SK-N-SH (cell line): ENCODE measurements at regions not wholly inside any gene's neighbourhood (a gene's known extent, or its start where the extent isn't known, plus 50 kb on each side); places are given as distances from the start of the nearest gene placed in this dataset.

Source experiments
- CTCF ChIA-PET: fragments of 300-600, 350-600 bp; formaldehyde crosslinking; extraction: SDS; loops from one replicate; lab custom pipeline; 2021; lab: Yijun Ruan, JAX
- POLR2A ChIA-PET: fragments of 350-600 bp; sonication (Branson Sonifier 250); formaldehyde crosslinking; extraction: SDS; loops from one replicate; lab custom pipeline; 2020; ENCODE audit warnings: antibody characterized with exemption, inconsistent platforms; lab: Yijun Ruan, JAX
- DNase-seq: peaks from one replicate; pipeline ENCODE4 v3.0.0; 2012
- H2AFZ ChIP-seq: fragments of 200-600 bp; sonication (generic); 2 replicates; pipeline ENCODE4 v1.8.1; 2016; ENCODE audit warnings: antibody characterized with exemption, mild to moderate bottlenecking, low read depth
- H3F3A ChIP-seq: fragments of 200-600 bp; sonication (generic); replicated peaks from 2 replicates; pipeline ENCODE3; 2016; ENCODE audit warnings: antibody characterized with exemption, mild to moderate bottlenecking; ENCODE audit not compliant: insufficient read depth
- H3K27ac ChIP-seq, 2 experiments: fragments of 200-500 bp in 1 of 2; fragments of 200-600 bp in 1 of 2; sonication (Bioruptor generic) in 1 of 2; sonication (generic), shearing (Covaris generic) in 1 of 2; 2 replicates each; pipeline versions ENCODE4 v1.5.1 to v1.6.1; 2014 to 2016; ENCODE audit warnings: low read depth in 2 of 2, inconsistent platforms in 1 of 2, low read length in 1 of 2, mild to moderate bottlenecking in 1 of 2, mixed read lengths in 1 of 2
- H3K27me3 ChIP-seq: fragments of 200-600 bp; sonication (generic), shearing (Covaris generic); 2 replicates; pipeline ENCODE4 v1.6.1; 2016; ENCODE audit warnings: mixed run types; ENCODE audit not compliant: insufficient read depth
- H3K36me3 ChIP-seq, 2 experiments: fragments of 200-500 bp in 1 of 2; fragments of 200-600 bp in 1 of 2; sonication (Bioruptor generic) in 1 of 2; sonication (generic) in 1 of 2; replicated peaks in 1 of 2; 2 replicates each; pipeline versions ENCODE3 to v1.5.1; 2014 to 2016; ENCODE audit warnings: low read length in 1 of 2, mild to moderate bottlenecking in 1 of 2; ENCODE audit not compliant: insufficient read depth in 2 of 2, control insufficient read depth in 1 of 2
- H3K4me1 ChIP-seq, 2 experiments: fragments of 200-500 bp in 1 of 2; fragments of 200-600 bp in 1 of 2; sonication (Bioruptor generic) in 1 of 2; sonication (generic), shearing (Covaris generic) in 1 of 2; 2 replicates each; pipeline versions ENCODE4 v1.5.1 to v1.6.1; 2014 to 2016; ENCODE audit warnings: low read depth in 1 of 2, low read length in 1 of 2, mixed run types in 1 of 2; ENCODE audit not compliant: insufficient read depth in 2 of 2, control insufficient read depth in 1 of 2
- H3K4me2 ChIP-seq: fragments of 200-600 bp; sonication (generic), shearing (Covaris generic); 2 replicates; pipeline ENCODE4 v1.6.1; 2017; ENCODE audit warnings: mixed run types
- H3K4me3 ChIP-seq, 2 experiments: fragments of 200-500 bp in 1 of 2; fragments of 200-600 bp in 1 of 2; sonication (Bioruptor generic) in 1 of 2; sonication (generic), shearing (Covaris generic) in 1 of 2; 2 replicates each; pipeline versions ENCODE4 v1.5.1 to v1.8.1; 2014 to 2016; ENCODE audit warnings: low read depth in 2 of 2, inconsistent platforms in 1 of 2, low read length in 1 of 2, mild to moderate bottlenecking in 1 of 2, mixed read lengths in 1 of 2, moderate library complexity in 1 of 2
- H3K79me2 ChIP-seq: fragments of 200-600 bp; sonication (generic); 2 replicates; pipeline ENCODE4 v1.8.1; 2017; ENCODE audit warnings: mild to moderate bottlenecking; ENCODE audit not compliant: insufficient read depth
- H3K9ac ChIP-seq: fragments of 200-600 bp; sonication (generic); 2 replicates; pipeline ENCODE4 v1.6.1; 2017; ENCODE audit warnings: mixed run types
- H3K9me2 ChIP-seq: fragments of 200-600 bp; sonication (generic); 2 replicates; pipeline ENCODE4 v1.6.1; 2017; ENCODE audit warnings: mixed run types
- H3K9me3 ChIP-seq: fragments of 200-600 bp; sonication (generic); 2 replicates; pipeline ENCODE4 v1.6.1; 2017; ENCODE audit warnings: mixed run types, mild to moderate bottlenecking, moderate library complexity
- H4K20me1 ChIP-seq: fragments of 200-600 bp; sonication (generic); 2 replicates; pipeline ENCODE4 v1.6.1; 2017; ENCODE audit warnings: mild to moderate bottlenecking, mixed run types; ENCODE audit not compliant: insufficient read depth
- CHD2 ChIP-seq: fragments of 150-350 bp; IDR thresholded peaks from 2 replicates; pipeline ENCODE4 v1.6.1; 2018; ENCODE audit warnings: low read length; ENCODE audit not compliant: partially characterized antibody
- EP300 ChIP-seq, 2 experiments: IDR thresholded peaks; 2 replicates each; pipeline versions ENCODE4 v1.4.0 to v1.6.1; 2012; ENCODE audit warnings: borderline replicate concordance in 1 of 2, low read depth in 1 of 2, low read length in 1 of 2
- FOSL2 ChIP-seq: IDR thresholded peaks from 2 replicates; pipeline ENCODE4 v1.4.0; 2012; ENCODE audit warnings: low read depth, mild to moderate bottlenecking, moderate library complexity, borderline replicate concordance
- GABPA ChIP-seq: IDR thresholded peaks from 2 replicates; pipeline ENCODE4 v1.4.0; 2012; ENCODE audit warnings: low read depth, mild to moderate bottlenecking
- JUND ChIP-seq: IDR thresholded peaks from 2 replicates; pipeline ENCODE4 v1.4.0; 2012
- NFIC ChIP-seq: IDR thresholded peaks from 2 replicates; pipeline ENCODE4 v1.4.0; 2012; ENCODE audit warnings: borderline replicate concordance
- NRF1 ChIP-seq: IDR thresholded peaks from 2 replicates; pipeline ENCODE4 v1.6.1; 2012; ENCODE audit warnings: low read depth, mild to moderate bottlenecking, low read length
- RAD21 ChIP-seq: IDR thresholded peaks from 2 replicates; pipeline ENCODE4 v1.6.1; 2012; ENCODE audit warnings: mild to moderate bottlenecking, low read length
- RFX5 ChIP-seq: IDR thresholded peaks from 2 replicates; pipeline ENCODE4 v1.6.1; 2012; ENCODE audit warnings: mild to moderate bottlenecking, improper control_type of control experiment, low read length
- TAF1 ChIP-seq: IDR thresholded peaks from 2 replicates; pipeline ENCODE4 v1.6.1; 2012; ENCODE audit warnings: low read depth, mild to moderate bottlenecking, low read length, moderate library complexity, borderline replicate concordance
- TCF12 ChIP-seq: IDR thresholded peaks from 2 replicates; pipeline ENCODE4 v1.4.0; 2012
- TEAD4 ChIP-seq: IDR thresholded peaks from 2 replicates; pipeline ENCODE4 v1.4.0; 2012; ENCODE audit warnings: mild to moderate bottlenecking, borderline replicate concordance; ENCODE audit not compliant: insufficient read depth
- YY1 ChIP-seq: IDR thresholded peaks from 2 replicates; pipeline ENCODE4 v1.4.0; 2012; ENCODE audit warnings: low read depth, mild to moderate bottlenecking
- WGBS: methylation state at CpG from one replicate; pipeline ENCODE4 v1.1.6; 2017; ENCODE audit warnings: low lambda C conversion rate; 5-methylcytosine and 5-hydroxymethylcytosine counted together
- TF ChIP-seq, protein P1 (sequence below): IDR thresholded peaks from 2 replicates; pipeline ENCODE4 v1.6.1; 2012; ENCODE audit warnings: mild to moderate bottlenecking, low read depth, low read length, moderate library complexity
- TF ChIP-seq, protein P2 (sequence below): IDR thresholded peaks from 2 replicates; pipeline ENCODE4 v1.4.0; 2012; ENCODE audit warnings: low read depth, borderline replicate concordance
- TF ChIP-seq, protein P3 (sequence below): IDR thresholded peaks from 2 replicates; pipeline ENCODE4; 2012
- TF ChIP-seq, protein P4 (sequence below): fragments of 150-350 bp; IDR thresholded peaks from 2 replicates; pipeline ENCODE4 v1.6.1; 2017; ENCODE audit warnings: antibody characterized with exemption, low read length, low read depth, borderline replicate concordance
- TF ChIP-seq, protein P5 (sequence below): fragments of 200-600 bp; sonication (generic); IDR thresholded peaks from 2 replicates; pipeline ENCODE4 v1.6.1; 2017; ENCODE audit warnings: antibody characterized with exemption, mild to moderate bottlenecking, moderate library complexity

DNA sequence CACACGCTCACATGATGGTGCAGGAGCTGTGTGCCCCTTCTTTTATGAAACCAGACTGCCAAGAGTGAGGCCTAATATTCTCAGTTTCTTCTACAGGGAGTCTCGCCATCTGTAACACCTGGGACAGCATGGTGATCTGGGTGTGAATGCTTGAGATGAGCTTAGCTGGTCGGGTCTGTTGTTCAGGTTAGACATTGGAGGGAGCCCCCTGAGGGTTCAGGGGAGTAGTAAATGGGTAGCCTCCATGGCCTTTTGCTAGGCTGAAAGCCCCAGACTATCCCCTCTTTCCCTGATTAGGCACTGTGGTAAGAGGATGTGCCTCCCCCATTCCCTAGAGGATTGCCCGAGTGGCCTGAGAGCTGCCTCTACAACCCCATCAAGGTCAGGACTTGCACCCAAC, 1916.1 kb downstream of the PCDH9 start:
- Histone ChIP-seq H3K27me3 (no peaks in the 10 kb centered on the region), H3K79me2 (no peaks in the 10 kb centered on the region), H3K4me3 (no peak overlapping the region), H4K20me1 (no peaks in the 10 kb centered on the region), H3K9ac (no peak overlapping the region), H2AFZ (no peak overlapping the region), H3K4me1 (no peaks in the 10 kb centered on the region), H3F3A (no peaks in the 10 kb centered on the region), H3K9me3 (0 out of 2 replicates have a peak, but pooled peaks cover 3% of the 10 kb centered on the region), H3K9me2 (no peaks in the 10 kb centered on the region), H3K4me2 (no peak overlapping the region), H3K27ac (no peak overlapping the region), H3K36me3 (no peaks in the 10 kb centered on the region)
- no peak for TF ChIP-seq FOSL2
- no peak for TF ChIP-seq TEAD4
- TF ChIP-seq, protein P1, sequence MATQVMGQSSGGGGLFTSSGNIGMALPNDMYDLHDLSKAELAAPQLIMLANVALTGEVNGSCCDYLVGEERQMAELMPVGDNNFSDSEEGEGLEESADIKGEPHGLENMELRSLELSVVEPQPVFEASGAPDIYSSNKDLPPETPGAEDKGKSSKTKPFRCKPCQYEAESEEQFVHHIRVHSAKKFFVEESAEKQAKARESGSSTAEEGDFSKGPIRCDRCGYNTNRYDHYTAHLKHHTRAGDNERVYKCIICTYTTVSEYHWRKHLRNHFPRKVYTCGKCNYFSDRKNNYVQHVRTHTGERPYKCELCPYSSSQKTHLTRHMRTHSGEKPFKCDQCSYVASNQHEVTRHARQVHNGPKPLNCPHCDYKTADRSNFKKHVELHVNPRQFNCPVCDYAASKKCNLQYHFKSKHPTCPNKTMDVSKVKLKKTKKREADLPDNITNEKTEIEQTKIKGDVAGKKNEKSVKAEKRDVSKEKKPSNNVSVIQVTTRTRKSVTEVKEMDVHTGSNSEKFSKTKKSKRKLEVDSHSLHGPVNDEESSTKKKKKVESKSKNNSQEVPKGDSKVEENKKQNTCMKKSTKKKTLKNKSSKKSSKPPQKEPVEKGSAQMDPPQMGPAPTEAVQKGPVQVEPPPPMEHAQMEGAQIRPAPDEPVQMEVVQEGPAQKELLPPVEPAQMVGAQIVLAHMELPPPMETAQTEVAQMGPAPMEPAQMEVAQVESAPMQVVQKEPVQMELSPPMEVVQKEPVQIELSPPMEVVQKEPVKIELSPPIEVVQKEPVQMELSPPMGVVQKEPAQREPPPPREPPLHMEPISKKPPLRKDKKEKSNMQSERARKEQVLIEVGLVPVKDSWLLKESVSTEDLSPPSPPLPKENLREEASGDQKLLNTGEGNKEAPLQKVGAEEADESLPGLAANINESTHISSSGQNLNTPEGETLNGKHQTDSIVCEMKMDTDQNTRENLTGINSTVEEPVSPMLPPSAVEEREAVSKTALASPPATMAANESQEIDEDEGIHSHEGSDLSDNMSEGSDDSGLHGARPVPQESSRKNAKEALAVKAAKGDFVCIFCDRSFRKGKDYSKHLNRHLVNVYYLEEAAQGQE: no peak
- no peak for TF ChIP-seq YY1
- TF ChIP-seq, protein P2, sequence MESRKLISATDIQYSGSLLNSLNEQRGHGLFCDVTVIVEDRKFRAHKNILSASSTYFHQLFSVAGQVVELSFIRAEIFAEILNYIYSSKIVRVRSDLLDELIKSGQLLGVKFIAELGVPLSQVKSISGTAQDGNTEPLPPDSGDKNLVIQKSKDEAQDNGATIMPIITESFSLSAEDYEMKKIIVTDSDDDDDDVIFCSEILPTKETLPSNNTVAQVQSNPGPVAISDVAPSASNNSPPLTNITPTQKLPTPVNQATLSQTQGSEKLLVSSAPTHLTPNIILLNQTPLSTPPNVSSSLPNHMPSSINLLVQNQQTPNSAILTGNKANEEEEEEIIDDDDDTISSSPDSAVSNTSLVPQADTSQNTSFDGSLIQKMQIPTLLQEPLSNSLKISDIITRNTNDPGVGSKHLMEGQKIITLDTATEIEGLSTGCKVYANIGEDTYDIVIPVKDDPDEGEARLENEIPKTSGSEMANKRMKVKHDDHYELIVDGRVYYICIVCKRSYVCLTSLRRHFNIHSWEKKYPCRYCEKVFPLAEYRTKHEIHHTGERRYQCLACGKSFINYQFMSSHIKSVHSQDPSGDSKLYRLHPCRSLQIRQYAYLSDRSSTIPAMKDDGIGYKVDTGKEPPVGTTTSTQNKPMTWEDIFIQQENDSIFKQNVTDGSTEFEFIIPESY: no peak
- TF ChIP-seq EP300 (IDR thresholded peaks at IDR 0.05; ENCODE audit: borderline replicate concordance in 1 of 2, low read depth in 1 of 2, low read length in 1 of 2): no peak
- no peak for TF ChIP-seq TCF12
- no peak for TF ChIP-seq TAF1
- no peak for TF ChIP-seq NRF1
- TF ChIP-seq NFIC: no peak
- TF ChIP-seq GABPA: no peak
- TF ChIP-seq JUND: no peak
- TF ChIP-seq RAD21: no peak
- TF ChIP-seq, protein P3, sequence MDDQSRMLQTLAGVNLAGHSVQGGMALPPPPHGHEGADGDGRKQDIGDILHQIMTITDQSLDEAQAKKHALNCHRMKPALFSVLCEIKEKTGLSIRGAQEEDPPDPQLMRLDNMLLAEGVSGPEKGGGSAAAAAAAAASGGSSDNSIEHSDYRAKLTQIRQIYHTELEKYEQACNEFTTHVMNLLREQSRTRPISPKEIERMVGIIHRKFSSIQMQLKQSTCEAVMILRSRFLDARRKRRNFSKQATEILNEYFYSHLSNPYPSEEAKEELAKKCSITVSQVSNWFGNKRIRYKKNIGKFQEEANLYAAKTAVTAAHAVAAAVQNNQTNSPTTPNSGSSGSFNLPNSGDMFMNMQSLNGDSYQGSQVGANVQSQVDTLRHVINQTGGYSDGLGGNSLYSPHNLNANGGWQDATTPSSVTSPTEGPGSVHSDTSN: no peak
- TF ChIP-seq RFX5: no peak
- TF ChIP-seq, protein P4, sequence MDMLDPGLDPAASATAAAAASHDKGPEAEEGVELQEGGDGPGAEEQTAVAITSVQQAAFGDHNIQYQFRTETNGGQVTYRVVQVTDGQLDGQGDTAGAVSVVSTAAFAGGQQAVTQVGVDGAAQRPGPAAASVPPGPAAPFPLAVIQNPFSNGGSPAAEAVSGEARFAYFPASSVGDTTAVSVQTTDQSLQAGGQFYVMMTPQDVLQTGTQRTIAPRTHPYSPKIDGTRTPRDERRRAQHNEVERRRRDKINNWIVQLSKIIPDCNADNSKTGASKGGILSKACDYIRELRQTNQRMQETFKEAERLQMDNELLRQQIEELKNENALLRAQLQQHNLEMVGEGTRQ: no peak
- TF ChIP-seq, protein P5, sequence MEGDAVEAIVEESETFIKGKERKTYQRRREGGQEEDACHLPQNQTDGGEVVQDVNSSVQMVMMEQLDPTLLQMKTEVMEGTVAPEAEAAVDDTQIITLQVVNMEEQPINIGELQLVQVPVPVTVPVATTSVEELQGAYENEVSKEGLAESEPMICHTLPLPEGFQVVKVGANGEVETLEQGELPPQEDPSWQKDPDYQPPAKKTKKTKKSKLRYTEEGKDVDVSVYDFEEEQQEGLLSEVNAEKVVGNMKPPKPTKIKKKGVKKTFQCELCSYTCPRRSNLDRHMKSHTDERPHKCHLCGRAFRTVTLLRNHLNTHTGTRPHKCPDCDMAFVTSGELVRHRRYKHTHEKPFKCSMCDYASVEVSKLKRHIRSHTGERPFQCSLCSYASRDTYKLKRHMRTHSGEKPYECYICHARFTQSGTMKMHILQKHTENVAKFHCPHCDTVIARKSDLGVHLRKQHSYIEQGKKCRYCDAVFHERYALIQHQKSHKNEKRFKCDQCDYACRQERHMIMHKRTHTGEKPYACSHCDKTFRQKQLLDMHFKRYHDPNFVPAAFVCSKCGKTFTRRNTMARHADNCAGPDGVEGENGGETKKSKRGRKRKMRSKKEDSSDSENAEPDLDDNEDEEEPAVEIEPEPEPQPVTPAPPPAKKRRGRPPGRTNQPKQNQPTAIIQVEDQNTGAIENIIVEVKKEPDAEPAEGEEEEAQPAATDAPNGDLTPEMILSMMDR: no peak
- no peak for TF ChIP-seq CHD2
- POLR2A ChIA-PET: no interaction called here
- CTCF ChIA-PET: no interaction called here
- 59% methylated on average over 4 of the region's 4 CpGs for WGBS
- no peak for DNase-seq
